Suprapubic skin (tissue), 4 donors: ENCODE measurements at regions not wholly inside any gene's neighbourhood (a gene's known extent, or its start where the extent isn't known, plus 50 kb on each side); places are given as distances from the start of the nearest gene placed in this dataset.

Experiments used
- DNase-seq, 2 donors: peaks; one replicate each; pipeline ENCODE4 v3.0.0-alpha.2; 2019; ENCODE audit warnings: low spot score in 2 of 2
- H3K27ac ChIP-seq: fragments of 200-600 bp; sonication (generic); one replicate; pipeline ENCODE4 v1.5.1; 2019
- H3K27me3 ChIP-seq: fragments of 200-600 bp; sonication (generic); one replicate; pipeline ENCODE4 v1.5.1; 2019
- H3K36me3 ChIP-seq: fragments of 200-600 bp; sonication (generic); one replicate; pipeline ENCODE4 v1.5.1; 2019
- H3K4me1 ChIP-seq: fragments of 200-600 bp; sonication (generic); one replicate; pipeline ENCODE4 v1.5.1; 2019
- H3K4me3 ChIP-seq: fragments of 200-600 bp; sonication (generic); one replicate; pipeline ENCODE4 v1.5.1; 2019; ENCODE audit warnings: mild to moderate bottlenecking
- H3K9me3 ChIP-seq: fragments of 200-600 bp; sonication (generic); one replicate; pipeline ENCODE4 v1.5.1; 2019
- CTCF ChIP-seq, 2 donors: fragments of 200-600 bp in 1 of 2; fragments of 450-650 bp in 1 of 2; sonication (generic) in 1 of 2; IDR thresholded peaks; one replicate each; pipeline ENCODE4 v1.5.1; 2016 to 2019; ENCODE audit warnings: antibody characterized with exemption in 2 of 2, mild to moderate bottlenecking in 1 of 2, moderate library complexity in 1 of 2
- EP300 ChIP-seq: sonication (generic); formaldehyde crosslinking; IDR thresholded peaks from one replicate; pipeline ENCODE4 v1.6.1; 2017; ENCODE audit warnings: antibody characterized with exemption
- POLR2A ChIP-seq, 2 donors: fragments of 450-650 bp; IDR thresholded peaks; one replicate each; pipeline ENCODE4 v1.6.1; 2017; ENCODE audit warnings: antibody characterized with exemption in 2 of 2, mild to moderate bottlenecking in 2 of 2, moderate library complexity in 2 of 2
- POLR2AphosphoS5 ChIP-seq, 3 donors: sonication (generic); formaldehyde crosslinking; IDR thresholded peaks; one replicate each; pipeline ENCODE4 v1.6.1; 2017; ENCODE audit warnings: antibody characterized with exemption in 3 of 3
- WGBS: methylation state at CpG from one replicate; pipeline ENCODE4 v1.1.5; 2018; 5-methylcytosine and 5-hydroxymethylcytosine counted together

GRCh38 chr9:107881626-107882300 is 392.2 kb upstream of the KLF4 start:
- Histone ChIP-seq H3K27ac (no peak overlapping the region), H3K4me1 (no peaks in the 10 kb centered on the region), H3K36me3 (no peaks in the 10 kb centered on the region), H3K9me3 (no peaks in the 10 kb centered on the region), H3K27me3 (no peaks in the 10 kb centered on the region), H3K4me3 (no peak overlapping the region)
- DNase-seq: no peak
- WGBS: 23% methylated on average over 2 of the region's 2 CpGs
- TF ChIP-seq CTCF (IDR thresholded peaks at IDR 0.05): no peak
- TF ChIP-seq EP300: no peak
- no peak for TF ChIP-seq POLR2AphosphoS5 (IDR thresholded peaks at IDR 0.05)
- no peak for TF ChIP-seq POLR2A (IDR thresholded peaks at IDR 0.05)

- TF ChIP-seq EP300 (no peak), POLR2AphosphoS5 (IDR thresholded peaks at IDR 0.05) (no peak), POLR2A (IDR thresholded peaks at IDR 0.05) (no peak)
- H3K36me3 ChIP-seq: no peaks in the 10 kb centered on the region
- H3K4me3 ChIP-seq: no peak overlapping the region
- WGBS: 97% methylated on average over 2 of the region's 2 CpGs
- no peak overlapping the region for H3K27ac ChIP-seq
- H3K27me3 ChIP-seq: no peaks in the 10 kb centered on the region
- no peaks in the 10 kb centered on the region for H3K4me1 ChIP-seq
- H3K9me3 ChIP-seq: no peaks in the 10 kb centered on the region
- DNase-seq: no peak
Observed at GRCh38 chr9:107878462-107878861, 388.9 kb upstream of the KLF4 start.

- H3K9me3 ChIP-seq: no peaks in the 10 kb centered on the region
- DNase-seq: no peak
- H3K27me3 ChIP-seq: no peaks in the 10 kb centered on the region
- TF ChIP-seq EP300 (no peak), POLR2A (IDR thresholded peaks at IDR 0.05) (no peak), POLR2AphosphoS5 (IDR thresholded peaks at IDR 0.05) (no peak), CTCF (IDR thresholded peaks at IDR 0.05) (no peak)
- H3K4me3 ChIP-seq: no peak overlapping the region
- no peak overlapping the region for H3K27ac ChIP-seq
- no peaks in the 10 kb centered on the region for H3K36me3 ChIP-seq
- H3K4me1 ChIP-seq: no peaks in the 10 kb centered on the region
- 86% methylated on average over 9 of the region's 9 CpGs for WGBS
Observed at GRCh38 chr9:107875571-107875980, 386.0 kb upstream of the KLF4 start.

GRCh38 chr9:107874591-107875369 is 385.2 kb upstream of the KLF4 start:
- Histone ChIP-seq H3K36me3 (no peaks in the 10 kb centered on the region), H3K9me3 (no peaks in the 10 kb centered on the region), H3K27me3 (no peaks in the 10 kb centered on the region), H3K4me3 (no peak overlapping the region), H3K4me1 (no peaks in the 10 kb centered on the region), H3K27ac (no peak overlapping the region)
- 77% methylated on average over 14 of the region's 14 CpGs for WGBS
- DNase-seq: no peak
- TF ChIP-seq POLR2AphosphoS5 (IDR thresholded peaks at IDR 0.05): no peak
- TF ChIP-seq EP300: no peak
- no peak for TF ChIP-seq CTCF (IDR thresholded peaks at IDR 0.05)
- TF ChIP-seq POLR2A (IDR thresholded peaks at IDR 0.05): no peak

- Histone ChIP-seq H3K9me3 (no peaks in the 10 kb centered on the region), H3K4me3 (no peak overlapping the region), H3K4me1 (no peaks in the 10 kb centered on the region), H3K27me3 (no peaks in the 10 kb centered on the region), H3K36me3 (no peaks in the 10 kb centered on the region), H3K27ac (no peak overlapping the region)
- DNase-seq: no peak
- WGBS: 92% methylated on average over 3 of the region's 3 CpGs
- TF ChIP-seq EP300 (no peak), POLR2AphosphoS5 (IDR thresholded peaks at IDR 0.05) (no peak), CTCF (IDR thresholded peaks at IDR 0.05) (no peak), POLR2A (IDR thresholded peaks at IDR 0.05) (no peak)
Observed at GRCh38 chr9:107874137-107874536, 384.6 kb upstream of the KLF4 start.
